Muscle of back (tissue), 3 donors: ENCODE measurements at regions not wholly inside any gene's neighbourhood (a gene's known extent, or its start where the extent isn't known, plus 50 kb on each side); places are given as distances from the start of the nearest gene placed in this dataset.

Experiments used
- DNase-seq, 3 donors: peaks; one replicate each; pipeline versions ENCODE4 v3.0.0 to v3.0.0-alpha.2; 2013

DNA sequence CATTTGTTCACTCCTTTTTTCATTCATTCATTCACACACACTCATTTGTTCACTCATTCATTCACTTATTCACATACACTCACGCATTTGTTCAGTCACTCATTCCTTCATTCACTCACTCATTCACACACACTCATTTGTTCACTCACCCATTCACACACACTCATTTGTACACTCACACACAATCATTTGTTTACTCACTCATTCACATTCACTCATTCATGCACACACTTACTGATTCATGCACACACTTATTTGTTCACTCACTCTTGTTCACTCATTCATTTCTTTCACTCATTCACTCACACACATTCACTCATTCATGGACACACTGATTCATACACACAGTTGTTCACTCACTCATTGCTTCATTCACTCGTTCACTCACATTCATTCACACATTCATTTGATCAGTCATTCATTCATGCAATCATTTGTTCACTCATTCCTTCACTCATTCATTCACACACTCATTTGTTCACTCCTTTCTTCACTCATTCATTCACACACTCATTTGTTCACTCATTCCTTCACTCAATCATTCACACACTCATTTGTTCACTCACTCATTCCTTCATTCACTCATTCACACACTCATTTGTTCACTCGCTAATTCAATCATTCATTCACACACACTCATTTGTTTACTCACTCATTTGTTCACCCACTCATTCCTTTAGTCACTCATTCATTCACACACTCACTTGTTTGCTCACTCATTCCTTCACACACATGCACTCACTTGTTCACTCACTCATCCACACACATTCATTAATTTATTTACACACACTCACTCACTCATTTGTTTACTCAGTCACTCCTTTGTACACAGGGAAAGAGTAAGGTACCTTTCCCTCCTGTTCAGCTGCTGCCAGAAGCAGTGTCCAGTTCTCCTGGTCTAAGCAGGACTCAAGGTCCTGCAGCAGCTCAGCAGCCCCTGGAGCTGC lies 50.7 kb upstream of the BHLHE23 start:
- peak in 1 of 3 donors; percentile 44 for DNase-seq

- DNase-seq = peak in 1 of 3 donors; percentile 53
These were observed 49.7 kb upstream of the BHLHE23 start for GRCh38 chr20:63056236-63057170.
